AG10803 (cell line): ENCODE measurements at regions not wholly inside any gene's neighbourhood (a gene's known extent, or its start where the extent isn't known, plus 50 kb on each side); places are given as distances from the start of the nearest gene placed in this dataset.

Experiments used
- DNase-seq: peaks from one replicate; pipeline ENCODE4 v3.0.0; 2010; ENCODE audit warnings: low read depth
- H3K4me3 ChIP-seq: 2 replicates; pipeline ENCODE4 v1.5.1; 2011; ENCODE audit warnings: mild to moderate bottlenecking, low read length, control low read depth
- CTCF ChIP-seq: conservative IDR thresholded peaks from 2 replicates; pipeline ENCODE4 v1.5.1; 2011; ENCODE audit warnings: mild to moderate bottlenecking, low read length, control low read depth, inconsistent platforms

- H3K4me3 ChIP-seq = no peak overlapping the region
- DNase-seq = no peak
- no peak for TF ChIP-seq CTCF
These were observed 79.3 kb upstream of the TSPAN8 start for GRCh38 chr12:71237128-71237527.

DNA sequence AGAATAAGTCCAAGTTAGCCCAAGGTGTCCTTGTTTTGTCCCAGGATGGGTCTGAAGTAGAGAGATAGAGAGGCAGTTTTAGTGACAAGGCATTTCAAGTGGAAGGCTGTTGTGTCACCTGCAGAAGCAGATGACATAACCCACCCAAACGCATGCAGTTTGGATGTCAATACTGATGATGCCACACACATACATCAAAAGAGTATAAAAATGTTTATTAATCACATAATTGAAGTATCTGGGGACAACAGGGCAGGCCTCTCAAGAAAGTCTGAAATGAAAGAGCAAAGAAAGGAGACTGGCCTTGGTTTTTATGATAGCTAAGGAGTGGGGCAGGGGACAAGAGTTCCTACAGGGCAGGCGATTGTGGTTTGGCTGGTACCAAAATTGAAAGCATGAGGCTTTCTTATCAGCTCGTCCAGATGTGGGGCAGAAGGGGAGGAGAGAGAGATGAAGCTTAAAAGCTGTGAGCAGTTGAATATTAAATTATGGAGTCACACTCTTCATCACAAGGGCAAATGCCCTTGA, 78.4 kb upstream of the TSPAN8 start:
- no peak overlapping the region for H3K4me3 ChIP-seq
- no peak for TF ChIP-seq CTCF
- DNase-seq = no peak

- H3K4me3 ChIP-seq = no peak overlapping the region
- no peak for TF ChIP-seq CTCF
- DNase-seq = no peak
These were observed 75.3 kb upstream of the TSPAN8 start for GRCh38 chr12:71233083-71233482.

GRCh38 chr12:71230542-71230941, 72.7 kb upstream of the TSPAN8 start:
- no peak overlapping the region for H3K4me3 ChIP-seq
- no peak for DNase-seq
- TF ChIP-seq CTCF = no peak

DNA sequence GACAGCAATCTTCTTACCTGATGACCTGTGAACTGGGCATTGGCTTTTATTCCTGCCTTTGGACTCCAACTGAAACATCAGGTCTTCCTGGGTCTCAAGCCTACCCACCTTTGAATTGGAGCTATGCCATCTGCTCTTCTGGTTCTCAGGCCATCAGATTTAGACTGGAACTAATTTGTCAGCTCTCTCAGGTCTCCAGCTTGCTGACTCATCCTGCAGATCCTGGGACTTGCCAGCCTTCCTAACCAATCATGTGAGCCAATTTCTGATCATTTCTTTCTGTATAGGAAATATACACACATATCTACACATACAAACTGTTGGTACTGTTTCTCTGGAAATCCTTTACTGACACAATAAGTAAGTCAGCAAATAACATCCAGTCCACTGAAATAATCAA, 65.3 kb upstream of the TSPAN8 start:
- H3K4me3 ChIP-seq = no peak overlapping the region
- DNase-seq = no peak
- TF ChIP-seq CTCF = no peak

- no peak for TF ChIP-seq CTCF
- no peak for DNase-seq
- no peak overlapping the region for H3K4me3 ChIP-seq
These were observed 64.6 kb upstream of the TSPAN8 start for GRCh38 chr12:71222436-71222835.

- TF ChIP-seq CTCF = no peak
- no peak overlapping the region for H3K4me3 ChIP-seq
These were observed 62.5 kb upstream of the TSPAN8 start for GRCh38 chr12:71220260-71220659.

More at GRCh38 chr12:71220260-71220659, 62.5 kb upstream of the TSPAN8 start:
- no peak for DNase-seq
